ENCODE measurements at regions not wholly inside any gene's neighbourhood (a gene's known extent, or its start where the extent isn't known, plus 50 kb on each side); places are given as distances from the start of the nearest gene placed in this dataset.

- Histone ChIP-seq H3K4me1 (no peaks in the 10 kb centered on the region), H3K9me3 (no peaks in the 10 kb centered on the region), H3K27me3 (no peaks in the 10 kb centered on the region), H3K36me3 (no peaks in the 10 kb centered on the region), H3K27ac (no peak overlapping the region), H3K4me3 (no peak overlapping the region)
- DNase-seq: no peak
- TF ChIP-seq CTCF (IDR thresholded peaks at IDR 0.05): no peak
- no peak for TF ChIP-seq POLR2A (IDR thresholded peaks at IDR 0.05)
Observed at GRCh38 chr20:10921491-10922010, 247.8 kb upstream of the JAG1 start.

- TF ChIP-seq CTCF (IDR thresholded peaks at IDR 0.05) (no peak), POLR2A (IDR thresholded peaks at IDR 0.05) (no peak)
- H3K36me3 ChIP-seq: no peaks in the 10 kb centered on the region
- no peaks in the 10 kb centered on the region for H3K4me1 ChIP-seq
- no peaks in the 10 kb centered on the region for H3K9me3 ChIP-seq
- peak overlapping the region in 1 of 4 donors; percentile 15 for H3K27ac ChIP-seq
- H3K27me3 ChIP-seq: no peaks in the 10 kb centered on the region
- DNase-seq: no peak
- H3K4me3 ChIP-seq: no peak overlapping the region
Observed at GRCh38 chr20:10922506-10922905, 248.7 kb upstream of the JAG1 start.

- Histone ChIP-seq H3K4me1 (no peaks in the 10 kb centered on the region), H3K27ac (peak overlapping the region in 1 of 4 donors; percentile 15), H3K36me3 (no peaks in the 10 kb centered on the region), H3K4me3 (no peak overlapping the region), H3K9me3 (no peaks in the 10 kb centered on the region), H3K27me3 (no peaks in the 10 kb centered on the region)
- DNase-seq: no peak
- no peak for TF ChIP-seq POLR2A (IDR thresholded peaks at IDR 0.05)
- no peak for TF ChIP-seq CTCF (IDR thresholded peaks at IDR 0.05)
Observed at GRCh38 chr20:10922941-10923340, 249.1 kb upstream of the JAG1 start.

- Histone ChIP-seq H3K27ac (no peak overlapping the region), H3K36me3 (no peaks in the 10 kb centered on the region), H3K4me1 (no peaks in the 10 kb centered on the region), H3K4me3 (no peak overlapping the region), H3K9me3 (no peaks in the 10 kb centered on the region), H3K27me3 (no peaks in the 10 kb centered on the region)
- no peak for TF ChIP-seq POLR2A (IDR thresholded peaks at IDR 0.05)
- no peak for TF ChIP-seq CTCF (IDR thresholded peaks at IDR 0.05)
- DNase-seq: no peak
Observed at GRCh38 chr20:10924644-10925201, 250.9 kb upstream of the JAG1 start.

GRCh38 chr20:10925767-10926166 lies 252.0 kb upstream of the JAG1 start:
- no peaks in the 10 kb centered on the region for H3K36me3 ChIP-seq
- TF ChIP-seq CTCF (IDR thresholded peaks at IDR 0.05): no peak
- no peak for TF ChIP-seq POLR2A (IDR thresholded peaks at IDR 0.05)

More at GRCh38 chr20:10925767-10926166, 252.0 kb upstream of the JAG1 start:
- Histone ChIP-seq H3K9me3 (no peaks in the 10 kb centered on the region), H3K27ac (no peak overlapping the region), H3K27me3 (no peaks in the 10 kb centered on the region), H3K4me3 (no peak overlapping the region), H3K4me1 (no peaks in the 10 kb centered on the region)
- DNase-seq: no peak

Measured in Peyer's patch (tissue), 4 donors.